CD4-positive, alpha-beta T cell treated with Interleukin-17A for 1 hour (primary cell): ENCODE measurements at regions not wholly inside any gene's neighbourhood (a gene's known extent, or its start where the extent isn't known, plus 50 kb on each side); places are given as distances from the start of the nearest gene placed in this dataset.

Source experiments
- DNase-seq: peaks from one replicate; pipeline ENCODE4 v3.0.0-alpha.2; 2020

DNA sequence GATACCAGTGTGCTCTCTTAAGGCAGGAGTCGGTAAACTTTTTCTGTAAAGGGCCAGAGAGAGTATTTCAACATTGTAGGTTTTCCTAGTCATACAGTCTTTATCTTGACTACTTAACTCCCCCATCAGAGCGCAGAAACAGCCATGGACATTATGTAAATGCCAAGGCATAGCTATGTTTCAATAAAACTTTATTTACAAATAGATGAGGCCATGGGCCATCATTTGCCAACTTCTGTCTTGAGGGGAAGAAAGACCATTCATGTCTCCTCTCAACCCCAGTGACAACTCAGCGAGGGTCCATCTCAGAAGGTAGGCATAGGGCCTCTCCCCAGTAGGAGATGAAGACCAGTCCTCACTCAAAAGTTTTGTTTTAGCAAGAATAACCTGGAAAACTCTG, 301.3 kb downstream of the FBXW7 start:
- DNase-seq: no peak

DNA sequence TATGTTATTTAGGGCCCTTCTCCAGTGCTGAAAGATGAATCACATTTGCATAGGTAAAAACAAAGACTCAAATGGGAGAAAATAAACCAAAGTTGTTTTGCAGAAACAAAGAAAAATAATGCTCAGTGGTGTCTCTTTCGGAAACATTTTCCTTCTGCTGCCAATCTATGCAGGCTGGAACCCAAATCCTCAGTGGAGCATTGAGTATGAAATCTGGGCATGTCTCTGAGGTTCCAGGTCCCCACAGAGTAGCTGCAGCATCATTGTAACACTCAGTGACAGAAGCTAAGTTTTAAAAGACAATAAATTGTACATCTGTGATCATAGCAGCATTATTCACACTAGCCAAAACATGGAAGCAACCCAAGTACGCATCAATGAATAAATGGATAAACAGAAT, 303.6 kb downstream of the FBXW7 start:
- no peak for DNase-seq

DNA sequence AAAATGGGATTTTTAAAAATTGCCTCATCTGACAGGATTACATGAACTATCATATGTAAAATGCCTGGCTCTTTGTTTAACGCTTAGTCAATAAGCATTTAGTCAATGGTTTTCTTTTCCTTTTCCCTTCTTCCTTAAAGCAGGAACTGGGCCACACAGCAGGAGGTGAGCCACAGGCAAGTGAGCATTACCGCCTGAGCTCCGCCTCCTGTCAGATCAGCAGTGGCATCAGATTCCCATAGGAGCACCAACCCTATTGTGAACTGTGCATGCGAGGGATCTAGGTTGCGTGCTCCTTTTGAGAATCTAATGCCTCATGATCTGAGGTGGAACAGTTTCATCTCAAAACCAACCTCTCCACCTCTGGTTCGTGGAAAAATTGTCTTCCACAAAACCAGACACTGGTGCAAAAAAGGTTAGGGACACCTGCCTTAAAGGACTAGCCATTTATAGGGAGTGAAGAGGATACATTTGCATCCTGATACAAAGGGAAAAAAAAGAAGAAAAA, 306.1 kb downstream of the FBXW7 start:
- DNase-seq: no peak

DNA sequence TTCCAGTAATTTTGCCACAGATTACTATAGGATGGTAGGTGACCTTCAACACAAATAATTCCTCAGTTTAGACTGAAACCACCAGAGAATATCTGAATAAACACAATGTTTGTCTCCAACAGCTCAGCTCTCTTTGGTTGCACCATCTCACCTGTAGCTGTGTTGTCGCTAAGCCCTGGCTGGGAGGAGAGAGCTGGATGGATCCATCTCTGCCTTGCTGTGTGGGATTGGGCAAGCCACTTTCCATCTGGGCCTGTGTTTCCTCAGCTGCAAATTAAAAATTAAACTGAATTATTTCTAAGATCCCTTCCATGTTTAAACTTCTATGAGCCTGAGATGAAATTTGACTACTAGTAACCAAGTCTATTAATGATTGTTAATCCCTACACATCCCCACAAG, 310.2 kb downstream of the FBXW7 start:
- no peak for DNase-seq

DNA sequence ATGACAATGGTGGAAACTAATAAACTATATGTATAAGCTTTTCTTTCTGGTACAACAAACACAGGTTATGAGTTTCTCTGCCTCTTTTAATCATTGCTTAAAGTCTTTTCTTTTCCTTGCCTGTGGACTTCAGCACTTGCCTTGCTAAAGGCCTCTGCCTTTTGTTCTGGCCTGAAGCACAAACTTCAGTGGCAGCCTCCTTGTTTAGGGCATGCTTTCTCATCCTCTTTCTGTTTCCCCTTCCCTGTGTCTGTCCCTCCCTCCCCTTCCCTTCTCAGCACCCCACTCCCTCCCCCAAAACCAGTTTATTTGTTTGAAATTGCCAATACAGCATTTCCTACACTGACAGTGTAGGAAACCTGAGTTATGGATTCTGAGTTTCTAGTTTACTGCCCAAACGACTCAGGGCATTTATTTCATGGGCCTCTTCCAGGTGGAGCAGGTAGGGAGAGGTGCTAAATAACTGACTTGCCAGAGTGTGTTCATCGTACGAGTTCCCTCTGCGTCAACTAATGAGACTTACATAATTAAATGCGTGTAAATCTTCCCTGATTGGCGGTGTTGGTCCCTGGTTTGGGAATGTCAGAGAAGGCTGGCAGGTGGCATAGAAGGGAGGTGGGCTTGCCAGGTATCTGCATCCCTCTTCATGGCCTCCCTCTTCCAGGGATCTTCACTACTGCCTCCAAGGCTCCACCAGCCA, 311.0 kb downstream of the FBXW7 start:
- DNase-seq: no peak

DNA sequence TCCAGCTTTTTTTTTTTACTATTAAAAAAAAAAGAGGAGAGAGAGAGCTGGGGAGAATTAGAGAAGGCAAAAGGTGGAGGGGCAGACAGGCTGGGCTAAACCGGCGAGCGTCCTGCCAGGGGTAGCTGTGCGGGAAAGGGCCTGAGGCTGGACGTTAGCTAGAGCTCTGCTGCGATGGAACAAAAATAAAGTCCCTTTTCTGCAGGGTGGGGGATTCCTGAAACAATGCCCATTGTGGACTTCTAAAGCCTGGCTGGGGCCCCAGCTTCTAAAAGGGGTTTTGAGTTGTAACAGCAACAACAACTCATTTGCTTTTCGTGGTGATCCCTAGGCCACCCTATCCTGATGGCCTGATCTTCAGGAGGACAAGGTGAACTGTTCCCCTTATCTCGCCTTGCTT, 311.7 kb downstream of the FBXW7 start:
- DNase-seq: no peak

DNA sequence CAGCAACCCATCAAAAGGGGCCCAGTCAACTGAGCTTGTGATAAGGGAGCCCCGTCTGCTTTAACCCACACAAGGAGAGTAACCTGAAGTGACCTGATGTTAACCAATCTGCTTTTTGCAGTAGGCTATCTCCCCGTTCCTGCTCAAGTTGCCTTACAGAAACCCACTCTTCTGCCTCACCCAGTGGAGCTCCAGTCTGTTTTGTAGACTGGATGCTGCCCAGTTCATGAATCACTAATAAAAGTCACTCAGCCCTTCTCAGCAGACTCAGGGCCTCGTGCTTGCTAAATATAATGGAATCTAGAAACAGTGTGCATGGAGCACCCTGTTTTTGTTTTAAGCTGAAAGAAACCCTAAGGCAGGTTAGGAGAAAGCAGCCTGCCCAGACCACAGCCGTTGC, 312.3 kb downstream of the FBXW7 start:
- DNase-seq: no peak

DNA sequence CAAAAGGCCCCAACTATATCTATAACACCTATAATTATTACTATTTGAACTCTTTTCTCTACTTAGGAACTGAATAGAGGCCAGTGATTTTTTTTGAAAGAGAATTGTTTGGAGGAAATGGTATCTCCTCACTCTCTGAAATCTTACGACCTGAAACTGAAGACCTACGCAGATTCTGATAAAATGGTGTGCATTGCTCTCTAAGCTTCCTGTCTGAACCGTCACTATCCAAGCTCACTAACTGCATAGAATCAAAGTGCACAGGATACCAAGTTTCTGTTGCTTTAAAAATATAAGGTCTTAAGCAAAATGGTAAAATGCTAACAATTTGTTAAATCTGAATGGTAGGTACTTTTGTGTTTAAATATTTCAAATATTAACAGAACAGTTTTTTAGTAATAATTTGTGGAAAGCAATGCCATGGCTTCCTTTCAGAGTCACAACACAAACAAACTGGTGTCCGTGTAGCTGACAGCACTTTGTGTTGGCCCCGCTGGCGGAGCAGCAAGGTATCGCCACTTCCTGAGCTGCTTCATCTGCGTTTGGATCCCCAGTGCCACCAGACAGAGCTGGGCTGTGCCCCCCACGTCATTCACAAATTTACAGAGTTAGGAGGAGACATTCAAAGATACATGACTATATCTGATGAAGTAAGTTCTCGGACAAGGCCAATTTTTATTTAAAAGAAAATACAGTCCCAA, 313.9 kb downstream of the FBXW7 start:
- no peak for DNase-seq

DNA sequence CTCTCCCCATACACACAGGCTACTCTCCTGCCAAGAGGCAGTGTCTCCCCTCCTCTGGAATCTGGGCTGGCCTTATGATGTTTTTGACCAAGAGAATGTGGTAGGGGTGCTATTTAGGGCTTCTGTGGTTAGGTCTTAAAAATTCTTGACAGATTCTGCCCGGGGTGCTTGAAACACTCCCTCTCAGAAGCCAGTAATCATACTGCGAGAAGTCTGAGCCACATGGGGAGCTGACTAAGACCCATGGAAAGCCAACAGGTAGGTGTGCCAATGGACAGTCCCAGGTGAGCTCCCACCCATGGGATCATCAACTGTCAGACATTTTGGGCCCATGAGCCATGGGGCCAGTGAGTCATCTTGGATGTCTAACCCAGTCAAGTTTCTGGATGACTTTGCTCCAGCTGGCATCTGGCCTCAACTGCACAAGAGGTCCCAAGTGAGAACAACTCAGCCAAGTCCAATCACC, 315.7 kb downstream of the FBXW7 start:
- no peak for DNase-seq

DNA sequence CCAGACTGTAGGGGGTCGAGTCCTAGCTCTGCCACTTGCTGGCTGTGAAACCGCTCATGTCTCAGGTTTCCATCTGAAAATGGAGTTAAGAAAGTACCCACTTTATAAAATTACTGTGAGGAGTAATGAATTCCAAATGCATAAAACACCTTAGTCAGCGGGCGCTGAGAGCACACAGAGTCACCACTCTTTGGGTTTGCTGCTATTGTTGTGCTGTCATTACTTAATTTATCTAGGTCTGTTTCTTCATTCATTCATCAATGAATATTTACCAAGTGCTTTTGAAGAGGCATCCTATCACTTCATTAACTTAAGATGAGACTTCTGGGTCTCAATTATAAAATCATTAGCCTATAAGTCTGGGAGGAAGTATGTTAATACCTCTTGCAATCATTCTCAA, 317.3 kb downstream of the FBXW7 start:
- DNase-seq: no peak

DNA sequence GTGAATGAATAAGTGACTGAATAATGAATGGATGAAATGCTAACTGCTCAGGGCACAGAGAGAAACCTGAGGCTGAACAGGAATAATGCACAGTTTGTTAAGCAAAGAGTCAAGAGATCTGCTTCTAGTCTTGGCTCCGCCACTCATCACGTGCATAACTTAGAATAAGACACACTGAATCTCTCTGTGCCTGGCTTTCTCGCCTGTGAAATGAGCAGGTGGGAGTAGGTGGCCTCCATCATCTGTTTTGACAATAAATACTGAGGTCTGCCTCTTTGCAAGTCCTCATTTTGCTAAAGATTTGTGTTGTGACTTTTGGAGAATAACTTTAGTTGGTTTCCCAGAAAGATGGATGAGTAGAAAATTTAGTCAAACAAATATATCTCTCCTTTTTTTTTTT, 318.0 kb downstream of the FBXW7 start:
- no peak for DNase-seq

DNA sequence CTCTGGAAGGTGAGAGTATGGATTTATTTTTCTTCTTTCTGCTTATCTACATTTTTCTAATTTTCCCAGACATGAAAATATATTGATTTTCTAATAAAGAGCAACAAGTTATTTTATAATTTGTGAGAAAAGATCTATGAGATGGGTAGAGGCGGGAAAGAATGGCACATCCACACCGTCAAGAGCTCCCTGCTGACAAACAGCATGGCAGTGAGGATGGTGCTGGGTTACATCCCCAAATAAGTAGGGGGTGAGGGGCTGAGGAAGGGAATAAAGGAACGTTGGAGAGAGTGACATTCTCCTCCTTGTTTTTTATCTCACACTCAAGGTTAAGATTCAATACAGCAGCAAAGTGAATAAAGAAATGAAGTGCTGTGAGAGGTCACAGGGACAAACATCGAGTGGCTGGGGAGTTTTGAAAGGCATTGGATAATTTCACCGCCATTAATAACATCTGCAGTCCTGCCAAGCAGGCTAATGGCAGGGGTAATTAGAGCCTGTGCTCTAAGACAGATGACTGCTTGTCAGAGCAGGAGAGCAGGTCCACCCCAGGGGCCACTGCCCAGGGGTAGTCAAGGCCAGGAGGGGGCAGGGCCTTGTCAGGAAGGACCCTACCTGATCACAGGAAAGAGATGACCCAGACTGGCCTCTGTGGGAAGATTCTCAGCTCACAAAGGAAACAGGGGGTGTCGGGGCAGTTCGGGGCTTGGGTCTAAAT, 323.8 kb downstream of the FBXW7 start:
- no peak for DNase-seq

DNA sequence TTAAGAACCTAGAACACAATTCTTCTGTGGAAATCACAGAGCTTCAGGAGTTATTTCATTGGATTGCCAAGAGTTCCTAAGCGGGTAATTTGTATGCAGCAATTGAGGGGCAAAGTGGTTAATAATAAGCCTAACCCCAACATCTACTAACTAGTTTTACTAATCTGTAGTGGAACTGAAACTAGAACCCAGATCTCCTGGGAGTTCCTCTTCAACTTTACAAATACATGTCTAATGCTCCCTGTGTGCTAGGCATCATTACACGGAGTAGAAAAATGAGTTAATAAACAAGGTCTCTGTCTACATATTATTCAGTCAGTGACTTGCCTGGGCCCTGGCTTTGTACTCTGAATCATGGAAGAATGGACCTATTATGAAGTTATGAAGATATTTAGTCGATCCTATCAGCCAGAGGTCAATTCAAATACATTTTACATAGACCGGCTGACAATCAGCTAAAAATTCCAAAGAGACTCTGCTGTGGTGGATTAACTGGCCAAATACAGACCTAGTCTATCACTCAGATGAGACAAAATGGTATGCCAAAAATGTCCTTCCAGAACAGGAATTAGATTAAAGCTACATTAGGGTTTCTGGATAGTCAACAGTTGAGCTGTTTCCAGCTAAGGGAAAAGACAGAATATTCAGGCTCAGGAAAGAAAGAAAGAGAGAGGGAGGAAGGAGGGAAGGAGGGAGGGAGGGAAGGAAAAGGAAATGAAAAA, 326.0 kb downstream of the FBXW7 start:
- no peak for DNase-seq

DNA sequence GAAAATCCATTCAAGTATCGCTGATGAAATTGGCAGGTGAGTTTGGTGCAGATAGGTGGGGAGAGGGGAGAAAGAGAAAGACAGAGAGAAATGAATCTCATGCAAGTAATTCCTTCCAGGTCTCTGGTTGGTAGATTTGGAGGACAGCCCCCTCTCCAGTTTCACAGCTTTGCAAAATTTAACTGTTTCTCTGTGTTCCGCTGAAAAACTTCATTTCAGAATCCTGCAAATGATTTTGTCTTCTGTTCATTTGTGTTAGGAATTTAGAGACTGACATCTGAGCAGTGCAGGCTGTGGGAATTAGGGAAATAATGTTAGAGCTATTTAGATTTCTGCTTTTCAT, 328.5 kb downstream of the FBXW7 start:
- DNase-seq: no peak

DNA sequence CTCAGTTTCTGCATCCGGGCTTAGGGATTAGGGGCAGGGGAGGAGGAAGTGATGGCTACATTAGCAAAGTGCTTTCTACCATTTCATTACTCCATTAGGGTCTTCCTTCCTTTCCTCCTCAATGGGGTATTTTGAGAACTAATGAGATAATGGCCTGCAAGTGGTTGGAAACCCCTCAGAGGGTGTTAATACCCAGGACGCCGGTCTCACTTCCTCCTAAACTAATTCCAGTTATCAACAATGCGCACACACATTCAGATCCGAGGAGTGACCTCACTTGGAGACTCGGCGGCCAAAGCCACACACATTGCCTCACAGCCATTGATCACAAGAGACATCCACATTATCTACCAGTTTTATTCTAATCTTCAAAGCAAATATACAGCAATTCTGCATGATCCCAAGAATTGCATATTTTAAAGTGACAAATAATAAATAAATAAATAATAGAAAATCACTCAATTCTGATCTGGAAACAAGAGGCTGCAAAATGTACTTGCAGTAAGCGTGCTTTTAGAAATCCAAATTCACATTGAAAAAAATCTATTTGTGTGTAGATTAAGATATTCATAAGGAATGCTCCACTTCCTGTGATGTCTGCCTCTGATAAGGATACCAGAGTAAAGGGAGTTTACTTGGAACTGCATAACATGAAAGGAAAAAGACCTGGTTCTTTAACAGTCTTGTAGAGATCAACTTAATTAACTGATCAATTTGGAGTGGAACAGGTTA, 329.1 kb downstream of the FBXW7 start:
- no peak for DNase-seq

DNA sequence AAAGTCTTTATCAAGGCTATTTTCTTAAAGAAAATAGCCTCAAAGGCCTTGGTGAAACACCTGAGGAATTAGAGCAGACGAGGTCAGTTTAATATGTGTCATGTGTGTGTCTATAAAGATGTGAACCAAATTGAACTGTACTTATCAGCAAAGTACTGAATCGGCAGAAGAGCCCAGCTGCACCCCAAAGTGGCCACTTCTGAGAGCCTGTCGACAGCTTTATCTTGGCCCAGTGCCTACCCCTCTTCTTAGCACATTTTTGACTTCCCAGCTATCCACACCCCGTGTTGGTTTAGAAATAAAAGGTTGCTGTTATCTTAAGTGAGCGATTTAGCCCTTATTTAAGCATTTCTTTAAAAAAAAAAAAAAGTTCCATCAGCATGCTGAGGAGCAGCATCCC, 329.7 kb downstream of the FBXW7 start:
- DNase-seq: no peak

DNA sequence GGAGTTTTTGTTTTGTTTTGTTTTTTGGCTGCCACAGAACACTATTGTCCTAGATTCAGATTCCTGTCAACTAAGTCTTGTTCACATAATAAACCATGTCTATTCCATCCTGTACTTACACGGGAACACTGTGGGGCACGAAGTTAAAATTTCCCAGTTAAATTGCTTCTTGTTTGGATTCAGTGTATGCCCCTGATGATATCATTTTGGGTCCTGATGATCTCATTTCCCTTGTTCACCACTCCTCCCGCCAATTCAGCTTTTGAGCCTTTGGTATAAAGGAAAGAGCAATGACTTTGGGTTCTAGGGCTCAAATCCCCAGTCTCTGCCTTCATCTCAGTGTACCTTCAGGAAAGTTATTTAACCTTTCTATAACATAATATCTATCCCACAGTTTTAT, 333.5 kb downstream of the FBXW7 start:
- DNase-seq: no peak

DNA sequence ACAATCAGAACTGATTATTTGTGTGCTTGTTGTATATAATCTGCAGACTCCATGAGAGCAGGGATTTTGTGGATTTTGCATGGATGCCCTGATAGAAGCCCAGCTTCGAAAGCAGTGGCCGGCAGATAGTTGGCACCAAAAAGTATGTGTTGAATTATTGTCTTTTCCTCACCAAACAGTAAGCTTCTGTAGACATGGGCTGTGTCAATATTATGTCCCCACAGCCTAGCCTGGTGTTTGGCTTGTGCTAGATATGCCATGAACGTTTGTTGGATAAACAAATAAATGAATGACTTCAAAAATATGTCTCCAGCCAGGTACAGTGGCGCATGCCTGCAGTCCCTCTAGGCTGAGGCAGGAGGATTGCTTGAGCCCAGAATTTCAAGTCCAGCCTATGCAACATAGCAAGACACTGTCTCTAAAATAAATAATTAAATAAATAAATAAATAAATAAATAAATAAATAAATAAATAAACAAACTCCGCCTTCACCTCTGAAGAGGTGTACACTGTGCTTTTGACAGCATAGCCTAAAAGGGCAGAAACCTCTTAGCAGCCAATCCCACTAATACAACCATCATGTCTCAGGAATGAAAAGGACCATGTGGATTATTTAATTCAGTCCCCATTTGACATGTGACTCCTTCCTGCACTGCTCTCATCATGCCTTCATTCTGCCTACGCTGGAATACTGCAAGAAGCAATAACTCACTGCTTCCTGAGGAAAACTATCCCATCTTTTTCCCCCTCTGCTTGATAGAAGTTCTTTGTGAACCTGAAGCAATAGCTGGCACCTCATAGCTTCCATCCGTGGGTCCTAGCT, 335.2 kb downstream of the FBXW7 start:
- no peak for DNase-seq

DNA sequence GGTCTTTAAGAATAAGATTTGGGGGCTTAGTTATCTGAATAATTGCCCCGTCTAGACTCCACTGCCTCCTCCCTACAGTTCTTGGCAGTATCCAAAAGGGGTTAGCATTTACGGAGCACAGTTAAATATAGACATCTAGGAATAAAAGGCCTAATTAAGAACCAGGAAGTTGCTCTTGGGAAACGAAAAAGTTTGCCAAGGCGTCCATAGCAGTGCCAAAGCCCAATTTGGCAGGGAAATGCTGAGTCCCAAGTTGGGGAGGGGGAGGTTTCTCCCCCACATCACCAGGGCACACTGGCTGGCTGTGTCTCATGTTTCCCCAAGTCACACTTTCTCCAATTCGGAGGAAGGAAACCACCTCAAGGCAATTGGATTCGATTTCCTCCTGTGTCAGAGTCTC, 338.7 kb downstream of the FBXW7 start:
- no peak for DNase-seq

DNA sequence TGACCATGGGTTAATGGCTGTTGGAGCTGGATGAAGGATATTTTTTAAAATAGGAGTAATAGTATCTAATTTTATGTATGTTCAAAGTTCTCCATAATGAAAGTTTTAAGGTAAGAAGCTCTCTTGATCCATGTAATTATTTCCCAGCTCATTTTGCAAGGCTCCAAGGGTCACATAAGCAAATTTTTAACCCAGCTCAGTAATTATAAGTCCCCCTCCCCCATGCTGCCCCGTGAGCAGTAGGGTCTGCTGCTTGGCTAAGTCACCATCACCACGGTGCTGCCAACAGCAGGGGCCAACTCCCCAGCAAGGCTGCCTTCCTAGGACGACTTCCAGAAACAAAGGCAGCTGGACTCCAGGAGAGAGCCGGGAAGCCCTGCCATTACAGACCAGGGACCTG, 340.0 kb downstream of the FBXW7 start:
- no peak for DNase-seq

DNA sequence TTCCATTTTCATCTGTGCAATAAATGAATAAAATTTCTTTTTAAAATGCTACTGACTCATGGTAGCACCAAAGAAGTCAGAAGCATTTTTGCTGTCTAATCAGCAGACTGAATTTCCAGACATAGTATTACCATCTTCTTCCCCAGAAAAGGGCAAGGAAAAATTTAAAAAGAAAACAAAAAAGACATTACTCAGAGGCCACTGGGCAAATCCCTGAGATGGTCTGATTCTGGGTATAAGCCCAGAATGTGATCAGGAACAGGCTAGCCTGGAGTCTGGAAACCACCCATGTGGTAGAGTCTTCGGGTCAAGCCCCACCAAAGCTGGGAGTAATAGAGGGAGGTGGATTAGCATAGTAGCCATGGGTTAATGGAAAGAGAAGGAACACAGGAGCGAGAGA, 342.8 kb downstream of the FBXW7 start:
- DNase-seq: no peak

DNA sequence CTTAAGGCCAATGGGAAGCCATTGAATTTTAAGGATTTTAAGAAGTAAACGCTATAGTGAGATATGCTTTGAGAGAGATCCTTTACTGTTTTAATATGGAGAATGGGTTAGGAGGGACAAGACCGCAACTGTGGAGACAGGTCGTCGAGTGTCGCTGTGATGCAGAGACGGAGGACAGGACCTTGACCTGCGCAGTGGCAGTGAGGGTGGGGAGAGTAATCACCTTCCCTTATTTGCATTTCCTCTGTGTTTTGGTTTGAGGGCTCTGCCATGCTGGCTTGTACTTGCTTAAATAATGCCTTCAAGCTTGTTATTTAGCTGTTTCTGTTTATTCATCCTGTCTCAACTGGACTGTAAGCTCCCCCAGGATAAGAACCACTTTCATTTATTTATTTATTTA, 345.0 kb downstream of the FBXW7 start:
- DNase-seq: no peak
